NCI-H460 (cell line): ENCODE measurements at regions not wholly inside any gene's neighbourhood (a gene's known extent, or its start where the extent isn't known, plus 50 kb on each side); places are given as distances from the start of the nearest gene placed in this dataset.
A peak's percentile ranks its signal among the peaks of the same experiment; 100 is the strongest.

Experiments
- DNase-seq: peaks from one replicate; pipeline ENCODE4 v3.0.0-alpha.2; 2016; ENCODE audit warnings: low read depth; ENCODE audit errors: extremely low read depth

GRCh38 chr22:45094825-45095224 lies 68.9 kb upstream of the NUP50 start:
- DNase-seq: no peak

- peak; percentile 54 for DNase-seq
These were observed 67.3 kb upstream of the NUP50 start for GRCh38 chr22:45096256-45096907.

GRCh38 chr22:45097061-45097460 lies 66.7 kb upstream of the NUP50 start:
- no peak for DNase-seq

- DNase-seq: no peak
These were observed 65.7 kb upstream of the NUP50 start for GRCh38 chr22:45098056-45098455.

GRCh38 chr22:45099961-45100360 lies 63.8 kb upstream of the NUP50 start:
- DNase-seq: no peak

- DNase-seq: no peak
These were observed 62.1 kb upstream of the NUP50 start for GRCh38 chr22:45101515-45102227.

GRCh38 chr22:45102896-45103420 lies 60.8 kb upstream of the NUP50 start:
- DNase-seq: no peak

- DNase-seq: no peak
These were observed 60.0 kb upstream of the NUP50 start for GRCh38 chr22:45103756-45104155.

GRCh38 chr22:45104313-45104712 lies 59.4 kb upstream of the NUP50 start:
- DNase-seq: no peak

- no peak for DNase-seq
These were observed 58.4 kb upstream of the NUP50 start for GRCh38 chr22:45105281-45105702.

GRCh38 chr22:45107671-45108070 lies 56.1 kb upstream of the NUP50 start:
- DNase-seq: no peak

GRCh38 chr22:45112136-45112879 lies 51.4 kb upstream of the NUP50 start:
- DNase-seq: no peak
